Renal cortex interstitium (tissue), 11 donors: ENCODE measurements at regions not wholly inside any gene's neighbourhood (a gene's known extent, or its start where the extent isn't known, plus 50 kb on each side); places are given as distances from the start of the nearest gene placed in this dataset.

Experiments
- DNase-seq, 11 donors: peaks; one replicate each; pipeline ENCODE4 v3.0.0-alpha.2; 2013; ENCODE audit warnings: low read depth in 9 of 11, low spot score in 4 of 11; ENCODE audit errors: extremely low read depth in 1 of 11

GRCh38 chr6:78483553-78484197 is 383.7 kb upstream of the IRAK1BP1 start:
- DNase-seq, result no peak

- no peak for DNase-seq
Observed at GRCh38 chr6:78484198-78485064, 382.9 kb upstream of the IRAK1BP1 start.

DNA sequence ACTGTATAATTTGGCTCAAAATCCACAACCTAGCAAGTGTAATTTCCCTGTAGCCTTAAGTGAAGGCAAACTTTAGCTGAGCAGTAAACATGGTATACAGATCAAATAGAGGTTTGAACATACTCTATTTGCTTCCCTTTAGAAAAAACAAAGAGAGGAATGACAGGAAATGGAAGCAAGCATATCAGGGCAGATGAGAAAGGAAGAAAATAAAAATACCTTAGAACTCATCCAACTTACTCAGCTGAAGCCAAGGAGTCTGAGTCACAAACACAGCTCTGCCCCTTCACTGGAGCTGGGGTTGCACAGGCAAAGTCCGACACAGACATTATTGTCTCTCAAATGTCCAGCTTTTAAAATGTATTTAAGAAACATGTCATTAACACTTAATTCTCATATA is 379.9 kb upstream of the IRAK1BP1 start:
- DNase-seq, result no peak

DNA sequence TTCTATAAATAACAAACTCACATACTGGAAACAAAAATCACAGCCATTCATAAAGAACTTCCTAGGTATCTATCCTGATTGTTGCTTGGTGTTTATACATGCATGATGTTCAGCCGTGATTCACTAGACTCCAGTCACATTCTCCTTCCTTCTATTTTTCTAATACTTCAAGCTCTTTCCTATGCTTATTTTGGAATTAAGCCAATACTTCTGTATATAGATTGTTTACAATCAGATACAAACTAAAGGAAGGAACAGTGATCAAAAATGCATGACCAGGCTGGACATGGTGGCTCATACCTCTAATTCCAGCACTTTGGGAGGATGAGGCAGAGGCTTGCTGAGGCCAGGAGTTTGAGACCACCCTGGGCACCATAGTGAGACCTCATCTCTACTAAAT is 377.5 kb upstream of the IRAK1BP1 start:
- no peak for DNase-seq

DNA sequence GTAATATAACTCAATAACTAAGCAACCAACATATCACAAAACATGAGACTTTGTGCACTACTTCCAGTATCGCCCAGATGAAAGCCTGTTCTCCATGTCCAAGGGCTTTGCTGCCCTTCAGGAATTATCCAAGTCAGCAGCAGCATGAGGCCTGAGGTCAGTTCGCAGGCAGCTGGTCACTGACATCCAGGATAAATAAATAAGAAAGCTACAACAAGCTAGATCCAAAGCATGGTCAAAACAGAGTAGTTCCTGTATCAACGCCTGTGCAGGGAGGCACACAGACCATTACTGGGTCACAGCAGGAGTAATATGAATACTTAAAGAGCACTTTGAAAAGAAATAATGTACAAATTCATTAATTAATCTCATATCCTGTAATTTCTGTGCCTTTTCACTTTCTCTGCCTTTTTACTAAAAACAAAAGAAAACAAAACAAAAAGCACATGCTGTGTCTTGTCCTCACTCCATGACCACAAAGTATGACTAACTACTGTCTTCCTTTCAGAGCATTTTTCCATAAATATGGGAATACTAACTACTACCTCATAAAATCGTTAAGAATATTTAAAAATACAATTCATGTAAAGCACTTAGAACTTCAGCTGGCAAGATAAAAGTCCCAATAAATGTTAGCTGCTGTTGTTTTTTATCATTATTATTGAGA is 374.9 kb upstream of the IRAK1BP1 start:
- no peak for DNase-seq

- DNase-seq, result no peak
Observed at GRCh38 chr6:78500299-78501089, 366.9 kb upstream of the IRAK1BP1 start.

- DNase-seq, result no peak
Observed at GRCh38 chr6:78502386-78502887, 364.9 kb upstream of the IRAK1BP1 start.

GRCh38 chr6:78505178-78505577 is 362.2 kb upstream of the IRAK1BP1 start:
- DNase-seq, result no peak

DNA sequence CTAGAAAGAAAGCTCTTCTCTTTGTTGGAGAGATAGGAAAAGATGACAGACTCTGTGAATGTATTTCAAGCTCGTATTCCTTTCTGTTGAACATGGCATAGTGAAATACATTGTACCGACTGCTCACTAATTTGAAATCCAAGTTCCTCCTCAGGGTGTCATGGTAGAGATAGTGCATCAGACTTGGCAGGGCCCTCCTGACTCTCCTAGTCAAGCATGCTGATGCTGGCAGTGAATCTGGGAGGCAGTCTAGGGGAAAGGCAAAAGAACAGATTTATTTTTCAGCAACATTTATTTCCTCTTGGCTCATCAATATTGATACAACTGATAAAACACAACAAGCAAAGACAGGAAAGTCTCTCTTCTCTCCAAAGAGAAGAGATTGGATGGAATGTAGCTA is 356.3 kb upstream of the IRAK1BP1 start:
- no peak for DNase-seq

- no peak for DNase-seq
Observed at GRCh38 chr6:78513856-78514255, 353.5 kb upstream of the IRAK1BP1 start.

GRCh38 chr6:78515271-78515670 is 352.1 kb upstream of the IRAK1BP1 start:
- DNase-seq, result no peak

DNA sequence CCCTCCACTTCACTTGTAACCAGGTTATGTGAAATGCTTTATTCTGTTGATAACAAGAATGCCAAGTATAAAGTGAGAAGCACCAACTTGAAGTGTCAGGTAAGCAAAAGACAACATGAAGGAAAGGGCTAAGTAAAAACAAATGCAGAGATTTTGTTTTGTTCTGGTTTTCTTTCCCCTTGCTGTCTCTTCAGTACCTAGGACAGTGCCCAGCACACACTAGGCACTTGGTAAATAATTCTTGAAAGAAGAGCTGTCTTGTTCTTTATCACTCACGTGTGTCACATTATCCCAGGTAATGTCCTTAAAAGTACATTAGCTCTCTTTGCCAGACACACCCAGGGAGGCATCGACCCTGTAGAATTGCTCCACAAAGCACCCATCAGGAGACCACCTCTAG is 350.0 kb upstream of the IRAK1BP1 start:
- no peak for DNase-seq

DNA sequence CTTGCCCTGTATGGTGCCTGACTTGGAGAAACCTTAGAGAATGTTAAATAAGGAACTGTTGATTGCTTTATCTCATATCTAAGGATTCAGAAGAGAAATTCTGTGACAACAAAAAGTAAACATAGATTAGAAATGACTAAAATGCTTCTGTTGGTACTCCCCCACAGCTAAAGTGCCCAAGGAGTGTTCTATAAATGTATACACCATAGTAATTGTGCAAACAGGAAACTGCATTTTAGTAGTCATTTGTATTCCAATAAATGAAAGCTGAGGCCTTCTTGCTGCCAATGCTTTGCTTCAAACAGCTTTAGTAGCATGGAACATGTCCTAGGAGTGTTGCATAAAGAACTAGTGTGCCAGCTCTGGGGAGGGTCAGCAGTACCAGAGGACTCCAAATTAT is 343.7 kb upstream of the IRAK1BP1 start:
- DNase-seq, result no peak

- DNase-seq, result no peak
Observed at GRCh38 chr6:78525976-78526375, 341.4 kb upstream of the IRAK1BP1 start.

DNA sequence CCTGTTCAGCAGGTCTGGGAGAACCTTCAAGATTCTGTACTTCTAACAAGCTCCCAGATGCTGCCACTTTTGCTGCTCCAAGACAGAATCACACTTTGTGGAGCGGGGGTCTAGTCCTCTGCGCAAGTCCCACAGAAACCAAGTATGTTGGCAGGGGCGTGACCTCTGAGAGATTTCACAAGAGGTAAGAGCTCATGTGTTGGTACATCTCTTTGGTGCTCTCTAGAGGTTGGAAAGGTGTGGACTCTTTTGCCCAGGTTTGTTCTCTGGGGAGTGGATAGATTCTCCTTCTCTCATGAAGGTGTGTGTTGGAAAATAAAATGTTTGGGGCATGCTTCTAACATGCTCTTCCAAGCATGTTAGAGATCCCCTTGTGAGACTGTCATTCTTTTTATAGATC is 340.9 kb upstream of the IRAK1BP1 start:
- no peak for DNase-seq

DNA sequence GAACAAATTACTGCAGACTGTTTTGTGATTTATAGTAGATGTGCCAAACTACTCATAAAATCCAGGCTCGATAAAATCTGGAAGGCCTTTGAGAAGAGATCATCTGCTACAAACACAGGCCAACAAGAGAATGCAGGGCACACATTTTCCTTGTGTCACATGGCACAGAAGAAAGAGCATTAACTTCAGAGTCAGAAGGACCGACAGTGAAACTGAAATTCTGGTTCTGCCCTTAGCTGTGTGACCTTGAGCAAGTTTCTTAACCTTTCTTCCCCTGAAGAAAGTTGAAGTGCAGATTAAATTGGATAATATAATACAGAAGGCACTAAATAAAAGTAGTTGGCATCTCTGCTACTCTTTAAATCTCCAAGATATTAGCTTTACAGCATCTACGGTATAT is 338.4 kb upstream of the IRAK1BP1 start:
- DNase-seq, result no peak

- no peak for DNase-seq
Observed at GRCh38 chr6:78530208-78530607, 337.1 kb upstream of the IRAK1BP1 start.

GRCh38 chr6:78533426-78533825 is 333.9 kb upstream of the IRAK1BP1 start:
- no peak for DNase-seq

GRCh38 chr6:78533876-78534275 is 333.5 kb upstream of the IRAK1BP1 start:
- no peak for DNase-seq
